Endodermal cell (in vitro differentiated cells): ENCODE measurements at regions not wholly inside any gene's neighbourhood (a gene's known extent, or its start where the extent isn't known, plus 50 kb on each side); places are given as distances from the start of the nearest gene placed in this dataset.

Experiments used
- DNase-seq: peaks from one replicate; pipeline ENCODE4 v3.0.0-alpha.2; 2017
- H3K27ac ChIP-seq: 2 replicates; pipeline ENCODE4 v1.5.1; 2013; ENCODE audit warnings: mild to moderate bottlenecking, low read depth, low read length, moderate library complexity
- H3K27me3 ChIP-seq: 2 replicates; pipeline ENCODE4 v1.6.1; 2013; ENCODE audit warnings: mild to moderate bottlenecking, low read length, moderate library complexity; ENCODE audit not compliant: insufficient read depth, control insufficient read depth, poor library complexity, severe bottlenecking
- H3K36me3 ChIP-seq: 2 replicates; pipeline ENCODE4 v1.7.0; 2013; ENCODE audit warnings: mild to moderate bottlenecking, low read length, moderate library complexity; ENCODE audit not compliant: control insufficient read depth, insufficient read depth
- H3K4me1 ChIP-seq: one replicate; pipeline ENCODE4 v1.7.0; 2013; ENCODE audit warnings: low read length; ENCODE audit not compliant: control insufficient read depth, insufficient read depth
- H3K4me3 ChIP-seq: 2 replicates; pipeline ENCODE4 v1.5.1; 2013; ENCODE audit warnings: mild to moderate bottlenecking, low read length, moderate library complexity
- H3K9ac ChIP-seq: 2 replicates; pipeline ENCODE4 v1.6.1; 2013; ENCODE audit warnings: mild to moderate bottlenecking, low read length, moderate library complexity; ENCODE audit not compliant: poor library complexity, severe bottlenecking; ENCODE audit errors: extremely low read depth
- H3K9me3 ChIP-seq: 2 replicates; pipeline ENCODE4 v1.6.1; 2013; ENCODE audit warnings: mild to moderate bottlenecking, low read length, moderate library complexity; ENCODE audit not compliant: control insufficient read depth
- H3K27ac Mint-ChIP-seq: 2 replicates; pipeline ENCODE4 v1.8.0; 2020; ENCODE audit warnings: mixed read lengths
- H3K27me3 Mint-ChIP-seq: 2 replicates; pipeline ENCODE4 v1.8.0; 2021; ENCODE audit warnings: mild to moderate bottlenecking, mixed read lengths; ENCODE audit not compliant: insufficient read depth
- H3K36me3 Mint-ChIP-seq: 2 replicates; pipeline ENCODE4 v1.8.0; 2020; ENCODE audit warnings: low read depth, mixed read lengths
- H3K4me1 Mint-ChIP-seq: 2 replicates; pipeline ENCODE4 v1.8.0; 2020; ENCODE audit warnings: mixed read lengths
- H3K4me3 Mint-ChIP-seq: 2 replicates; pipeline ENCODE4 v1.8.0; 2020; ENCODE audit warnings: mild to moderate bottlenecking, moderate library complexity, mixed read lengths
- H3K9me3 Mint-ChIP-seq: 2 replicates; pipeline ENCODE4 v1.8.0; 2020; ENCODE audit warnings: mild to moderate bottlenecking, mixed read lengths
- CTCF ChIP-seq: fragments of 200-600 bp; sonication (generic); conservative IDR thresholded peaks from 2 replicates; pipeline ENCODE4 v1.5.0; 2021; ENCODE audit warnings: antibody characterized with exemption, mild to moderate bottlenecking
- WGBS, 2 experiments: methylation state at CpG; one replicate each; pipeline versions ENCODE4 v1.1.5 to v1.1.7; 2013; ENCODE audit warnings: missing lambda C conversion rate in 2 of 2, mixed read lengths in 1 of 2; ENCODE audit not compliant: insufficient coverage in 1 of 2, insufficient read length in 1 of 2; 5-methylcytosine and 5-hydroxymethylcytosine counted together

GRCh38 chr5:162858770-162859169, 578.6 kb upstream of the CCNG1 start:
- H3K9me3 Mint-ChIP-seq: peaks cover 25% of the 10 kb centered on the region
- no peaks in the 10 kb centered on the region for H3K27me3 ChIP-seq
- DNase-seq: no peak
- H3K27ac ChIP-seq: no peak overlapping the region
- no peak overlapping the region for H3K9ac ChIP-seq
- peaks cover 27% of the 10 kb centered on the region for H3K9me3 ChIP-seq
- no peaks in the 10 kb centered on the region for H3K27me3 Mint-ChIP-seq
- H3K4me3 ChIP-seq: no peak overlapping the region
- no peaks in the 10 kb centered on the region for H3K36me3 Mint-ChIP-seq
- 92 to 100% methylated on average over 1 to 4 of the region's 4 CpGs for WGBS, 2 experiments
- H3K27ac Mint-ChIP-seq: no peak overlapping the region
- H3K4me3 Mint-ChIP-seq: no peak overlapping the region
- H3K4me1 ChIP-seq: no peaks in the 10 kb centered on the region
- H3K4me1 Mint-ChIP-seq: no peaks in the 10 kb centered on the region
- TF ChIP-seq CTCF: no peak
- no peaks in the 10 kb centered on the region for H3K36me3 ChIP-seq

- Histone ChIP-seq H3K27me3 (no peaks in the 10 kb centered on the region), H3K27ac (no peak overlapping the region), H3K4me3 (no peak overlapping the region), H3K4me1 (no peaks in the 10 kb centered on the region), H3K9ac (no peak overlapping the region), H3K36me3 (no peaks in the 10 kb centered on the region), H3K9me3 (no peaks in the 10 kb centered on the region)
- Mint-ChIP-seq H3K36me3 (no peaks in the 10 kb centered on the region), H3K27ac (no peak overlapping the region), H3K9me3 (peaks cover 15% of the 10 kb centered on the region), H3K4me1 (no peaks in the 10 kb centered on the region), H3K4me3 (no peak overlapping the region), H3K27me3 (no peaks in the 10 kb centered on the region)
- DNase-seq: no peak
- no peak for TF ChIP-seq CTCF
Measured at GRCh38 chr5:162870966-162871365, 566.4 kb upstream of the CCNG1 start.

GRCh38 chr5:162882629-162883028, 554.8 kb upstream of the CCNG1 start:
- Histone ChIP-seq H3K27me3 (no peaks in the 10 kb centered on the region), H3K4me3 (no peak overlapping the region), H3K27ac (no peak overlapping the region), H3K4me1 (no peaks in the 10 kb centered on the region), H3K36me3 (no peaks in the 10 kb centered on the region), H3K9ac (no peak overlapping the region), H3K9me3 (peaks cover 23% of the 10 kb centered on the region)
- Mint-ChIP-seq H3K27ac (no peak overlapping the region), H3K4me1 (peaks cover 4% of the 10 kb centered on the region), H3K27me3 (no peaks in the 10 kb centered on the region), H3K9me3 (peaks cover 40% of the 10 kb centered on the region), H3K4me3 (no peak overlapping the region), H3K36me3 (peaks cover 3% of the 10 kb centered on the region)
- 97% methylated on average over 12 of the region's 12 CpGs; no CpG with 5 or more reads in 1 of the 2 experiments for WGBS, 2 experiments
- no peak for TF ChIP-seq CTCF
- no peak for DNase-seq
